ENCODE measurements at regions not wholly inside any gene's neighbourhood (a gene's known extent, or its start where the extent isn't known, plus 50 kb on each side); places are given as distances from the start of the nearest gene placed in this dataset.
A peak's percentile ranks its signal among the peaks of the same experiment; 100 is the strongest.

DNA sequence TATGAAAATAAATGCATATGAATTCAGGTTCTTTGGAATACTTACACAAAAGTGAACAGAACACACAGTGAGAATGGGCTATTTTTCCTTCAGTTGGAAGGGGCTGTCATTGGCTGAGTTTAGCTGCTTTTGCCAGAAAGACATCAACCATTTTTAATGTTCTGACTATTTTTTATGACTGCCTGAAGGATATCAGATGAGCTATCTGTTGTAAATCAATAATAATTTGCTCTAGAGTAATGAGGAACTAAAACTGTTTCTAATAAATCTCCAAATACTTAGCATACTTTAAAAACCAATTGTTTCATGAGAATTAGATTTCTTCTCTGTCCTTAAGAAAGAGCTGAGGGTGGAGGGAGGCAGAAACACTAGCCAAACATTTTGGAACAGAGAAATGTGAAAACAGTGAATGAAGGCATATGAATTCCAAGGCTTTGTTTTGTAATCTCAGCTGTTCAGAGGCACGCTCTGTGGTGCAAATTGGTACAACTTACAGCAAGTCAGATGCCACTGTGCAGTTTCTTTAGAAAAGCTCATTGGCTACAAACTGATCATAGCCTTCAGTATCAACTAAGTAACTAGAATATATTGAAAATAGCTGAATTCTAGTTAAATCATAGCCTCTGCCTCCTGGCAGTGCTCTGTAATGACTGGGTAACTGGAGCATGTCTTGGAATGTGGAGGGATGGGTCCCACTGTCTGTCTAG lies 228.9 kb upstream of the JAG1 start:
- DNase-seq (no peak), ATAC-seq (peak in 1 of 2 donors; percentile 77)
- intact Hi-C loops (cut with DNase I), result no loop called here

DNA sequence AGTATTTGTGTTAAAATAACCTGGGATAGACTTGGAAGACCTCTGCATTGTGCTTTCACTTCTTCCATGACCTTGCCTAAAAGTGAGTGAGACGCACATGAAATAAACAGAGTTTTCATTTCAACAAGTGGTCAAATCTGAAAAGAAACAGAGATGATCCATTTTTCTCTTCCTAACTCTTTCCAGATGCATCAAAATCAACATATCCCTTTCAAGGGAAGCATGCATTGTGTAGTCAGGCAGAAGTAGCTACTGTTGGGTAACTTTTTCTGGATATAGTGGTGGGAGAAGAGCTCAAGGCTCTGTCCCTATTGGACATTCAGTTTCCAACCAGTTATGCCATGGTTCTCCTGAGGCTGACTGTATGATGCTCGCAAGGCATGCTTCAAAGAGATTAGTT lies 233.0 kb upstream of the JAG1 start:
- intact Hi-C loops (cut with DNase I), result no loop called here
- DNase-seq (no peak), ATAC-seq (no peak)

DNA sequence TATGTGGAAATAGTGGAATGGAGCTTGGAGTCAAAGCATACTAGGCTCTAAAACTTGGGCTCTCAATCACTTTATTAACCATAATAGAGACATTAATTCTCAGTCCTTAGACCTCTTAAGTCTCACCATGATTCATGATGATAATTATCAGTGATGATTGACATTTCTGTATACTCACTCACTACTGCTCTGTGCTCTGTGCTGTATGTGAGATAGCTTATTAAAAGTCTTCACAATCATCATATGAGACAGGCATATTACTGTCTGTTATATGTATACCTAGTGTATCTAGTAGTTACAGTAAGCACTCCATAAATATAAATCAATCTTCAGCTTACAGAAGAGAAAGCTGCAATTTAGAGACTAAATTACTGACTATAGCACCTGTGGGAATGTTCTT lies 236.0 kb upstream of the JAG1 start:
- intact Hi-C loops (cut with DNase I), result no loop called here
- no peak for ATAC-seq
- DNase-seq, result no peak

DNA sequence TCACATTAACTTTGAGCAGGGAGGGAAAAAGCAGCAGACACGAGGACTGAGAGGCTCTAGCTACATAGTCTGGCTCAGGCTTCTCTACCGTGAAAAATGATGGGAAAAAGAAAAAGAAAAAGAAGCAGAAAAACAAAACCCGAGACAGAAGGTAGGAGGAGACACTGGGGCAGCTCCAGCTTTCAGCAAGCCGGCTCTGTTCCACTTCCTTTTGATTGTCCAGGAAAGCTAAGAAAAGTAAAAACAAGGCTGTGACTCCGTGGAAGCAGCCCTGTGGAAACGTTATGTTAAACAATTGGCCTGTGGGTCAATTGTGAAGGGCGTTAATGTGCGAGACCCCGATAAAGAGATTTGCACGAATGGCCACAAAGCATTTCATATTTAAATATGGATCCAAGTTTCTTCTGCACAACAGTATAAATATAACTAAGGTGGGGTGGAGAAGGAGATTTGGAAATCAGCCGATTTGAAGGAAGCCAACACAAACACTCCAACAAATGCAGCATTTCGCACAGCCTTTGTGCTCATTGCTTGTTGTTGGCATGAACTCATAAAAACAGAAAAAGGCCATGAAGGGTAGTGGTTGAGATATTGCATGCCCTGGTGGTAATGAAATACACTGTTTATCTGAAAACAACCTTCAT lies 236.9 kb upstream of the JAG1 start:
- peak; percentile 21 for DNase-seq
- ATAC-seq, result peak in 1 of 2 donors; percentile 86
- intact Hi-C loops (cut with DNase I), result no loop called here

DNA sequence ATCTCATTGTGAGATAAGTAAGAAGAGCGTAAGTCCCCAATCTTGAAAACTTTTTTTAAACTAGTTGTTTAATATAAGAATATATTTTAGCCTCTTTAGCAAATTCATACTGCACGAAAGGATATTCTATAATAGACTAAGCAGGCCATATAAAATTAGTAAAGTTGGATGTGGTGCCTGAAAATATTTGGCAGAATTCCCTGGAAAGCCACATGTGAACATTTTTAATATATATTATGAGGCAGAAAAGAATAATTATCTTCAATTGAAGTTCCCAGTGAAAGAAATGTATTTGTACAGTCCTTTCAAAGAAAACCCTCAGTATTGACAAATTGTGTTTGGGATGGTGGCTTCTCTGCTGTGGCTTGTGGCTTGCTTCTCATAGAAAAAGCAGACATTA lies 237.5 kb upstream of the JAG1 start:
- no peak for ATAC-seq
- intact Hi-C loops (cut with DNase I), result no loop called here
- no peak for DNase-seq

DNA sequence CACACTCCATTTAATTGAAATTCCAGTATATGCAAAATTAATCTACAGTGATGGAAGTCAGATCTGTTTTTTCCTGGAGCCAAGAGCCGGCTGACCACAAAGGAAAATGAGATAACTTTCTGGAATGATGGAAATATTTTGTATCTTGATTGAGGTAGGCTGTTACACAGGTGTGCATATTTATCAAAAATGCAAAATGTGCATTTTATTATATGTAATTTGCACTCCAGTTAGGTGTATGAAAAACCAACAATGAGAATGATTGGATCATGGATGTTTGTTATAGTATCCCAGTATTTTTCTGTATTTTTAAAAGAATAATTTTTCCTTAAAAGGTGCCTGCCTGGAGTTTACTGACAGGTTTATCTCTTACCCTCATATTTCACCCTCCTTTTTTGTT lies 242.0 kb upstream of the JAG1 start:
- no peak for ATAC-seq
- no peak for DNase-seq
- intact Hi-C loops (cut with DNase I), result no loop called here

DNA sequence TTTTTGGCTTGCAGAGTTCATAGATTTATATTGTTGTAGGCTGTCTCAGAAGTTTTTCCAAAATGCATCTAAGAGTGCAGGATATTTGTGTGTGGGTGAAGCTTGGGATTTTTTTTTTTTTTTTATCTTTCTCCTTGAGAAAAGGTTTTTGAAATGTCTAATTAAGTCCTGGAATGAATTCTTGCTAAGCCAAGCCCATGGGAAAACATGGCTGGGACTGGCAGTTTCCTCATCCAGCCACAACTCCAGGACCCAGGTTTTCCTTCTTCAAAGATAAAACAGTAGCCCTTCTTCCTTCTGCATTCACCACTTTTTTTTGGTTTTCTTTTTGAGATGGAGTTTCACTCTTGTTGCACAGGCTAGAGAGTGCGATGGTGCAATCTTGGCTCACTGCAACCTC lies 242.5 kb upstream of the JAG1 start:
- ATAC-seq (no peak), DNase-seq (no peak)
- intact Hi-C loops (cut with DNase I), result no loop called here

DNA sequence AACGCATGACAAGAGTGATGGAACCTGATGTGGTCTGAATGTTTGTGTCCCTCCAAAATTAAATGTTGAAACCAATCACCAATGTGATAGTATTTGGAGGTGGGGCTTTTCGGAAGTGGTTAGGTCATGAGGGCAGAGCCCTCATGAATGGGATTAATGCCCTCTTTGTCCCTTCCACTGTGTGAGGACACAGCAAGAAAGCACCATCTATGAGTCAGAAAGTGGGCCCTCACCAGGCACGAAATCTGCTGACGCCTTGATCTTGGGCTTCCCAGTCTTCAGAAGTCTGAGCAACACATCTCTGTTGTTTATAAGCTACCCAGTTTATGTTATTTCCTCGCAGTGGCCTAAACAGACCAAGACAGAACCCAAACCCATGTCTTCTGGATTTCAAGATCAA lies 244.0 kb upstream of the JAG1 start:
- DNase-seq, result no peak
- intact Hi-C loops (cut with DNase I), result no loop called here
- no peak for ATAC-seq

DNA sequence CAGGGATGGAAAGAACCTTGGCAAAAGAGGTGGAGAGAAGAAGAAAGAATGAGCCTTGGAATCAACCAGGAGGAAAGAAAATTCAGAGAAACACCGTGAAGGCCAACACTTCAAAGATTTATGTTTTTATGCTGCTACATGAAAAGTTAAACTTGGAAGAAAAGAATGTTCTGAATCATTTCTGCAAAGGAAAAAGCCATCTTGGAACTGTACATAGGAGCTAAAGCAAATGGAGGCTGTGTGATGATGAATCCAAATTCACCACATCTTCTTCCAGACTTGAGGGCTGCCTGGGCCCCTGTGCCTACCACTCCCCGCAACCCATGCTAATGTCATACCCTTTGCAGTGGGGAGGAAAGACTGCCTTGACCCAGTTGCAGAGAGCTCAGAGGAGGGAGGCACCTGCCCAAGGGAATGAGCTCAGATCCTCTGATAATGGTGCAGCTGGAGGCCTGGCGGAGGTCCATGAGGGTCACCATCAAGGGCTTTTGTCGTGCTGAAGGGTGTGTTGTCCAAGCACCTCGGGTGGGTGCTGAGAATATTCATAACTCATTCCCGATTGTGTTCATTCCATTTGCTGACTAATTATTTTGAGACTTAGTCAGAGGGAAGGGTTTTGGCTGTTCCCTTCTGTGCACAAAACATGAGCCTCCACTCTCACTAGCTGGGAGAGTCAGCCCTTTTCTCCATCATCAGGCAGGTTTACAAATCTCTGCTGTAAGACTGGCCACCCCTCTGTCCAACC lies 245.8 kb upstream of the JAG1 start:
- DNase-seq, result peak; percentile 28
- ATAC-seq, result peak in 1 of 2 donors; percentile 88
- intact Hi-C loops (cut with DNase I), result no loop called here

DNA sequence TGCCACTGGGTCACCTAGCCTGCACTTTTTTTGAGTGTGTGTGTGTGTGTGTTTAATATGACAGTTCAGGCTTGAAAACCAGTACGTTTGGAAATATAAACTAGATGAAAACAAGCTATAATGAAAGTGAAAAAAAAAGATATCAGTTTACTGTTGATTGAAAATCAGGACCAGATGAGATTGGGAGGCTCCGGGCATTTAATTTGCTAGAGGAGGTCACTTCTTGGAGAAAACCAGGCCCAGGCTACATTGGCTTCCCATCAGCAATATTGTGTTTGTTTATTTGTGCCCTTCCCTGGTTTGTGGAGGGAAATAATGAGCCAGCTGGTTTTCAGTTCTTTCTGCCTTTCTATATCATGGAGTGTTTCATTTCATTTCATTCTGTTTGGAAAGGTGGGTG lies 246.6 kb upstream of the JAG1 start:
- intact Hi-C loops (cut with DNase I), result no loop called here
- DNase-seq, result no peak
- no peak for ATAC-seq

DNA sequence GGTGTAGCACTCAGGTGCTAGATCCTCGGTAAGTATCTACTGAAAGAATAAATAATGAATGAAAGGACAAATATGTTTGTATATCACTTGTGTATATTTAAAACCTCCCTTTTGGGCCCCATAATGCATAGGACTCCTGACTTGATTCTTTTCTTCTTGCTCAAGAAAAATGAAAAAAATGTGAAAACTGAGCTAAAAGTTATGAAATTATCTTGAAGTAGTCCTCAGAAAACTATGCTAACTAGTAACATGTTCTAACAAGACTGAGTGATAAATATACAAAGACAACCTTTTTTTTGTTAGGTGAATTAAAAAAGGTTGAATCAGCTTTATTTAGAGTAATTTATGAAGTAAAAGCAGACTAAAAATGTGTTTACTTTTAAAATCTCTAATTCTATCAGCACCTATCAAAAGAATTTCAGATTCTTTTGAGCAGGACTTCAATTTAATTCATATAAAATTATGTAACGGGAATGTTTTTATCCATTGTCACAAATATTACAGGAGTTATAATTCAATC lies 247.8 kb upstream of the JAG1 start:
- no peak for DNase-seq
- intact Hi-C loops (cut with DNase I), result no loop called here
- ATAC-seq, result no peak

DNA sequence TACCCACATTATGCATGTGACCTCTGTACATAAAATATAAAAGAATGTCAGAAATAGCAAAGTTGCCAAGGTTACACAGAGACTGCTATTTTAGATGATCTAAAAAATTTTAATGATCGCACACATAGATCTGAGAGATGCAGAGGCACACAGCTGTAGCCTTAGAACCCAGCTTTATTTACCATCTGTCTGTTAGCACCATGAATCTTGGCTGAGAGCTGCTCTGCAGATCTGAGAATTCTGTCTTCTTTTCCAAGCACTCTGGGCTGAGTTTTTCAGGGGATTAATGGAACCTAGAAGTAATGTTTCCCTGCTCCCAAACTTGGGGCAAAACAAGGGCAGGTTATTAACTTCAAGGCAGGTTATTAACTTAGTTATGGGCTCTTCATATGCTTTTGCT lies 248.7 kb upstream of the JAG1 start:
- ATAC-seq (no peak), DNase-seq (no peak)
- intact Hi-C loops (cut with DNase I), result no loop called here

DNA sequence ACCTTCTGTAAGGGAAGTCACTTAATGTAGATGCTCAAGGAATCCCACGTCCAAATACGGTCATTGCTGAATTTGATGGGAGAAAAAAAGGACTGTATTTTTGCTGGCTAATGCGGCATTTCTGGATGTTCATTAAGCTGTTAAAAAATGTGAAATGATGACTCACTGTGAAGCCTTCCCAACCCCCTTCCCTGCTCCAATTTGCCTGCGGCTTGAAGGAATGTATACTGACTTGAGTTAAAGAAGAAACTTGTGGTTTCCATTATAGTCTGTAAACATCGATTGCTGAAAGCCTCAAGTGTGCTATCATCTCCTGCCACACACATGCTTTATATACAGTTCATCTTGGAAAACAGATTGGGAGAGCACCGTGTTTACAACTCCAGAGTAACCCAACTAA lies 249.1 kb upstream of the JAG1 start:
- DNase-seq (no peak), ATAC-seq (peak in 1 of 2 donors; percentile 29)
- intact Hi-C loops (cut with DNase I), result no loop called here

DNA sequence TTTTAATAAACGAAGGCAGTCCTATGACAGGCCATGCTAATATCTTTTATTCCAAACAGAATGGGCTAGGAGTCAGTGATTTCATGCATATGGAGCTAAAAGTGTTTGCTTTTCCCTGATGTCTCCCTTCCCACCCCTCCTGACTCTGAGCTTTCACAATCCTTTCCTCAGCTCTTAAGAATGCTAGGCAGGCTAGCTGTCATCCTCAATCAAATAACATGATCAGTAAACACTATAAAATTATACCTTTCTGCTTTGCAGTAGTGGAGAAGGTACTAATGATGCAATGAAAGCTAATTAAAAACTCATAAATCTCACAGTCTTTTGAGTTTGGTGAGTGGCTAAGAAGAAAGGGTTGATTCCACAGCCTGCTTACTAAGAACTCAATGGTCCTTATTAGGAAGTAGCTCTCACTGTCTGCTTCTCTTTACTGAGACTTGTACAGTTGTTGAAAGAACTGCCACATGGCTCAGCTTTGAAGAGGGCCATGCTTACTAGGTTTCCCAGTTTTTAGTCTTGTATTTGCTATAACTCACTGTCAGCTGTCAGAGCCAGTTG lies 250.9 kb upstream of the JAG1 start:
- DNase-seq (no peak), ATAC-seq (peak in 1 of 2 donors; percentile 41)
- intact Hi-C loops (cut with DNase I), result no loop called here

DNA sequence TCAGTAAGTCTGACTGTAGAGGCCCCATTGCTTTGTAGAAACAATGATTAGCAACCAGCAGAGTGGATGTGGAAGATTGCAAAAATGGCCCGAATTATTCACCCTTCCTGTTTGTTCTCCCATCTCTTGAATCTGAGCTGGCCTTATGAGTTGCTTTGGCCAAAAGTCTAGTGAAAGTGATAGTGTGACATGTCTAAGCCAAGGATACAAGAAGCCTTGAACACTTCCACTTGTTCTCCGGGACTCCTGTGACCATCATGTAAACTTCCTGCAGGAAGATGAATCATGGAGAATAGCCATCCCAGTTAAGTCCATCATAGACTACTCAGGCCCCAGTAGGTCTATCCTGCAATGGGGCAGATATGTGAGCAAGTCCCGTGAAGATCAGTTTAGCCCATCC lies 252.0 kb upstream of the JAG1 start:
- DNase-seq (no peak), ATAC-seq (no peak)
- intact Hi-C loops (cut with DNase I), result no loop called here

DNA sequence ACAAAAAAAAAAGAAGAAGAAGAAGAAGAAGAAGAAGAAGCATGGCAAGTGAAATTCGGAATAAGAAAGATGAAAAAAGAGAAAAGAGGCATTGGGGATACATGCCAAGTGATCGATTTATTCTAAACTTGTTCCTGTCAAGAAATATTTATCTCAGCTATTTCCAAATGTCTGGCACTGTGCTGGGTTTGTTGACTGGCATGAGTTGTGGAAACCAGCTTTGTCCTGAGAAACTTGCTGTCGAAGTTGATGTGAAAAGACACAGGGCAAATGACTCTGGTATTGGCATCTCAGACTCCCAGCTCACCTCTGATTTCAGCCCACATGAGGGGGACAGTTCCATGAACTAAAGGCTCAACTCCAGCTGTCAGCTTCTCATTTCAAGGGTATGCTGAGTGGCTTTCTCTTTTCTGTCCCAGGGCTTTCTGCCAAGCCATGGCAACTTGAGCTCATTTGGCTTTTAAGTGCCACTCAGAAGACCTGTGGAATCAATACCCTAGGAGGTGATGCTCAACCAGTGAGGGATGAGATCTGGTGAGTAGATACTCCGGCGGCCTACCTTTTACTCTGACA lies 253.3 kb upstream of the JAG1 start:
- no peak for ATAC-seq
- intact Hi-C loops (cut with DNase I), result no loop called here
- DNase-seq, result no peak

DNA sequence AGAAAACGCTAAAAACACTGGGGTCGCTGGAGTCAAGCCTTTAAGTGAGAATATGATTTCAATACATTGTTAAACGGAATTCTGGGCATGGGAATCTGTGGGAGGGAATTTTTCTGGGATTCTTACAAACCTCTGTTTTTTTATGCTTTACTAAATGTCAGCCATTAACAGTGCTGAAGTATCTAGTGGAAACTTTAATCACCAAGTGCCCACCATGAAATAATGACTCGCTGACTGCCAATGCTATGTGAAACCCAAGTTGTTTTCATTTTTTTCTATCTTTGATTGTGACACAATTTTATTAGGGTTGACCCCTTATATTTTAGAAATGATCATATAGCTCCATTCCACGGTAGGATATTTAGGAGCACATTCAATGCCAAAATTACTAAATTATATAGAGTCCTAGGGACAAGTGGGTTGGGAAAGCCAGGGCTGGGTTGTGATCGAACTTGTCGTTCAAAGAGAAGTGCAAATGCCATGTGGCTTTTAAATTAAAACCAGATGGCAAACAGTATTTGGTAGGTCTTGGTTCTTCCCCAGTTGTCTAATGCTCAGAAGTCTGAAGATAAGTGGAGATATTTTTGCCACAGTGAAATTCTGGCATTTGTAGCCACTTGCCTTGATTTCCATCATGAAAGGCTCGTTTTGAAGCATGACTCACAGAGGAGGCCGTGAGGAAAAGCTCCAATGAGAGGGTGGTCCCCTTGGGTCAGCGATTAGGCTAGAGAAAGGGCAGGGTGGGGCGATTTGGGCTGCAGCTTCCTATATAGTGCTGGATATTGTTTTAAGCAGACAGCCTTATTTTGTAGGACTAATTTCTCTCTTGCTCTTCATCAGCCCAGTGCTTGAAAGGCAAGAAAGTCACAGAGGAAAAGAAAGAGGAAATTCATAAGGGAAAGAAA lies 254.4 kb upstream of the JAG1 start:
- DNase-seq, result peak; percentile 22
- peak in 1 of 2 donors; percentile 31 for ATAC-seq
- intact Hi-C loops (cut with DNase I), result no loop called here

DNA sequence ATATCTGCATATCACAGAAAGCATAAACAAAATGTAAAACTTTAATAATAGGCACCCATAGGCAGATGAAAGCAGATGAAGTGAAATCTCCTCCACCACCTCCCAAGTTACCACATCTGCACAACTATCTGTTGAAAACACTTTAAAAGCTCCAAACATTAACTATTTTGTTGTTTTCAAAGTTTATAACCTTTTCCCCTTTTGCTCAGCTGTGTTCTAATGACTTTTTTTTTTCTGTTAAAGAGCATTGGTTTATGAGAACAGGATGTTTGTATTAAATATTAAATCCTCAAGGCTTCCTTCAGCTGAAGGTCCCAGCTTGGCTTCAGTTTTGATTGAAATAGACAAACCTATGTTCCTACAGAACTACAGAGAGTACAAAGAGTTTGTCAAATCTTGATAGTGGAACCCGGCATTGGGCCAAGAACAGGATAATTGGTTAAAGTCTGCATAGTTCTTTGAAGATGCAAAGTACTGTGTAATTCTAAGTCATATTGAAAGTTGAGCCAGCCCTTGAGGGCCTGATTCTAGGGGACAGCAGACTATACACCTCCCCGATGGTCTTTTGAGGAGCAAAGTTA lies 255.1 kb upstream of the JAG1 start:
- ATAC-seq, result no peak
- no peak for DNase-seq
- intact Hi-C loops (cut with DNase I), result no loop called here

Measured in left cardiac atrium (tissue), 4 donors.